Esophagus muscularis mucosa (tissue), 4 donors: ENCODE measurements at regions not wholly inside any gene's neighbourhood (a gene's known extent, or its start where the extent isn't known, plus 50 kb on each side); places are given as distances from the start of the nearest gene placed in this dataset.

Source experiments
- CTCF ChIP-seq, 3 experiments: fragments of 200-600 bp in 2 of 3; fragments of 450-650 bp in 1 of 3; sonication (generic) in 2 of 3; IDR thresholded peaks; one replicate each; pipeline ENCODE4 v1.5.1; 2017 to 2019; ENCODE audit warnings: antibody characterized with exemption in 3 of 3, mild to moderate bottlenecking in 2 of 3, moderate library complexity in 1 of 3
- EP300 ChIP-seq: sonication (generic); formaldehyde crosslinking; IDR thresholded peaks from one replicate; pipeline ENCODE4 v1.6.1; 2017; ENCODE audit warnings: antibody characterized with exemption
- POLR2A ChIP-seq: fragments of 450-650 bp; IDR thresholded peaks from one replicate; pipeline ENCODE4 v1.6.1; 2017; ENCODE audit warnings: antibody characterized with exemption, moderate library complexity, mild to moderate bottlenecking, low read depth
- POLR2AphosphoS5 ChIP-seq, 2 donors: sonication (generic); formaldehyde crosslinking; IDR thresholded peaks; one replicate each; pipeline ENCODE4 v1.6.1; 2017; ENCODE audit warnings: antibody characterized with exemption in 2 of 2

- no peak for TF ChIP-seq CTCF (IDR thresholded peaks at IDR 0.05)
- no peak for TF ChIP-seq POLR2AphosphoS5 (IDR thresholded peaks at IDR 0.05)
- TF ChIP-seq EP300, result no peak
- no peak for TF ChIP-seq POLR2A
These were observed 84.6 kb upstream of the MGMT start for GRCh38 chr10:129382401-129382800.
